ENCODE measurements at regions not wholly inside any gene's neighbourhood (a gene's known extent, or its start where the extent isn't known, plus 50 kb on each side); places are given as distances from the start of the nearest gene placed in this dataset.

GRCh38 chr20:41923624-41924023, 305.4 kb upstream of the CHD6 start:
- TF ChIP-seq GATA2 (IDR thresholded peaks at IDR 0.05; ENCODE audit: low read depth, low read length): no peak
- TF ChIP-seq GATA3 (IDR thresholded peaks at IDR 0.05; ENCODE audit: low read depth, low read length): no peak

Measured in SH-SY5Y (cell line).